K562 (cell line): ENCODE measurements at regions not wholly inside any gene's neighbourhood (a gene's known extent, or its start where the extent isn't known, plus 50 kb on each side); places are given as distances from the start of the nearest gene placed in this dataset.

Experiments used
- ATF4 ChIP-seq: fragments of 450-650 bp; formaldehyde crosslinking; IDR thresholded peaks from 2 replicates; pipeline ENCODE4 v1.4.0; 2022; ENCODE audit warnings: mild to moderate bottlenecking, moderate library complexity
- CBX8 ChIP-seq: fragments of 200-600 bp; sonication (generic); IDR thresholded peaks from 2 replicates; pipeline ENCODE4 v1.6.1; 2012; ENCODE audit warnings: borderline replicate concordance, mixed run types, low read depth, mild to moderate bottlenecking, moderate library complexity, mixed read lengths, low read length, control low read depth, inconsistent platforms; ENCODE audit not compliant: poor library complexity, severe bottlenecking; ENCODE audit errors: extremely low read depth
- CREB1 ChIP-seq, 2 experiments: sonication (generic) in 1 of 2; formaldehyde crosslinking in 1 of 2; IDR thresholded peaks; 2 replicates each; pipeline versions ENCODE4 v1.6.1 to v1.8.0; 2012 to 2022; ENCODE audit warnings: inconsistent platforms in 1 of 2, mild to moderate bottlenecking in 1 of 2, missing genetic modification reagents in 1 of 2, moderate library complexity in 1 of 2
- EHMT2 ChIP-seq: fragments of 450-650 bp; IDR thresholded peaks from 2 replicates; pipeline ENCODE4 v1.6.1; 2018; ENCODE audit warnings: antibody characterized with exemption
- FOXK1 ChIP-seq: sonication (generic); formaldehyde crosslinking; IDR thresholded peaks from 2 replicates; pipeline ENCODE4 v1.8.0; 2022; ENCODE audit warnings: missing genetic modification reagents, mild to moderate bottlenecking, borderline replicate concordance
- HDAC2 ChIP-seq: fragments of 450-650 bp; IDR thresholded peaks from 2 replicates; pipeline ENCODE4 v1.6.1; 2016; ENCODE audit warnings: mild to moderate bottlenecking
- HDAC6 ChIP-seq: IDR thresholded peaks from 2 replicates; pipeline ENCODE4 v1.6.1; 2012; ENCODE audit warnings: low read depth, mild to moderate bottlenecking, control low read depth, inconsistent platforms, low read length, moderate library complexity
- LEF1 ChIP-seq: fragments of 450-650 bp; IDR thresholded peaks from 2 replicates; pipeline ENCODE4 v1.6.1; 2016; ENCODE audit warnings: mild to moderate bottlenecking
- NEUROD1 ChIP-seq: fragments of 150-350 bp; IDR thresholded peaks from 2 replicates; pipeline ENCODE4 v1.6.1; 2014; ENCODE audit warnings: borderline replicate concordance, low read length, low read depth; ENCODE audit not compliant: partially characterized antibody
- NFIC ChIP-seq: fragments of 450-650 bp; IDR thresholded peaks from 2 replicates; pipeline ENCODE4 v1.6.1; 2017; ENCODE audit warnings: mild to moderate bottlenecking, inconsistent platforms
- NR1H2 ChIP-seq: sonication (generic); formaldehyde crosslinking; IDR thresholded peaks from 2 replicates; pipeline ENCODE4 v1.4.0; 2020; ENCODE audit warnings: mild to moderate bottlenecking, missing genetic modification reagents
- POLR2AphosphoS5 ChIP-seq: IDR thresholded peaks from 2 replicates; pipeline ENCODE4 v1.6.1; 2011; ENCODE audit warnings: mild to moderate bottlenecking, low read depth, low read length, moderate library complexity; ENCODE audit not compliant: control insufficient read depth, insufficient read depth
- PTRF ChIP-seq: fragments of 450-650 bp; IDR thresholded peaks from 2 replicates; pipeline ENCODE4 v1.6.1; 2016; ENCODE audit warnings: mild to moderate bottlenecking, missing genetic modification characterization, missing compliant biosample characterization
- RAD21 ChIP-seq, 2 experiments: fragments of 250-450 bp in 1 of 2; fragments of 450-650 bp in 1 of 2; sonication (Bioruptor Pico) in 1 of 2; formaldehyde crosslinking in 1 of 2; IDR thresholded peaks in 1 of 2; conservative IDR thresholded peaks in 1 of 2; 2 replicates each; pipeline versions ENCODE4 v1.4.0 to v1.8.0; 2020 to 2022; ENCODE audit warnings: mild to moderate bottlenecking in 2 of 2, moderate library complexity in 1 of 2
- RB1 ChIP-seq: fragments of 450-650 bp; IDR thresholded peaks from 2 replicates; pipeline ENCODE4 v1.6.1; 2017; ENCODE audit warnings: low read depth, mild to moderate bottlenecking
- RFX7 ChIP-seq: fragments of 250-450 bp; sonication (Bioruptor Pico); IDR thresholded peaks from 2 replicates; pipeline ENCODE4 v1.5.1; 2021; ENCODE audit warnings: mild to moderate bottlenecking
- SIRT6 ChIP-seq: IDR thresholded peaks from one replicate; pipeline ENCODE4 v1.6.1; 2012; ENCODE audit warnings: low read depth, mild to moderate bottlenecking, control low read depth, inconsistent platforms, low read length, moderate library complexity
- SMAD3 ChIP-seq: fragments of 450-650 bp; formaldehyde crosslinking; conservative IDR thresholded peaks from 2 replicates; pipeline ENCODE4 v1.4.0; 2020; ENCODE audit warnings: mild to moderate bottlenecking
- SREBF1 ChIP-seq: fragments of 150-350 bp; IDR thresholded peaks from 2 replicates; pipeline ENCODE4 v1.6.1; 2014; ENCODE audit warnings: antibody characterized with exemption, low read depth, low read length, borderline replicate concordance
- ZKSCAN8 ChIP-seq: fragments of 200-800 bp; sonication (Bioruptor generic); IDR thresholded peaks from 2 replicates; pipeline ENCODE4 v1.6.1; 2016; ENCODE audit warnings: missing genetic modification characterization, missing compliant biosample characterization
- ZNF232 ChIP-seq: sonication (generic); formaldehyde crosslinking; IDR thresholded peaks from 2 replicates; pipeline ENCODE4 v1.8.0; 2022; ENCODE audit warnings: mild to moderate bottlenecking, missing genetic modification reagents
- ZZZ3 ChIP-seq: fragments of 450-650 bp; IDR thresholded peaks from 2 replicates; pipeline ENCODE4 v1.6.1; 2016; ENCODE audit warnings: antibody characterized with exemption, mild to moderate bottlenecking, moderate library complexity
- TF ChIP-seq, protein P1 (sequence below): fragments of 250-450 bp; sonication (Bioruptor Pico); IDR thresholded peaks from 2 replicates; pipeline ENCODE4 v1.4.0; 2020; ENCODE audit warnings: mild to moderate bottlenecking, moderate library complexity, borderline replicate concordance
- TF ChIP-seq, protein P2 (sequence below): sonication (generic); IDR thresholded peaks from 2 replicates; pipeline ENCODE4 v1.6.1; 2016
- TF ChIP-seq, protein P3 (sequence below): fragments of 450-650 bp; formaldehyde crosslinking; IDR thresholded peaks from 2 replicates; pipeline ENCODE4 v1.4.0; 2020; ENCODE audit warnings: mild to moderate bottlenecking

DNA sequence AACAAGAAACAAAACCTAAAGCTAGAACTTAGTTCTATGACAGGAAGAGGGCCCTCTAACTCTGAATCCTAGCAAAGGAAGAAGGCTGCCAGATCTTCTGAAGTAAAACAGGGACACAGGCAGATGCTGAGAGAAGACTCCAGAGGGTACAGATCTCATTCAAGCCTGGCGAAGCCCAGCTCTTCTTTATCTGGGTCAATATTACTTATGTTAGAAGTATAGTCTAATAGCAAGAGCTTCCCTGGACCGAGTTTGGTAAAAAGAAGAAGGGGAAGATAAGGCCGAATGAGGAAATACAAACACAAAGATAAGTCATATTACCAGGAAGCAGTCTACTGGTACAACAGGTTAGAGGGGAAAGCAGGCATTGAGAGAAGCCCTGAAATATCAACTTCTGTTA is 79.9 kb upstream of the CCDC91 start (continued):
- no peak for TF ChIP-seq CBX8
- peak; percentile 29 for TF ChIP-seq NEUROD1
- TF ChIP-seq, protein P1, sequence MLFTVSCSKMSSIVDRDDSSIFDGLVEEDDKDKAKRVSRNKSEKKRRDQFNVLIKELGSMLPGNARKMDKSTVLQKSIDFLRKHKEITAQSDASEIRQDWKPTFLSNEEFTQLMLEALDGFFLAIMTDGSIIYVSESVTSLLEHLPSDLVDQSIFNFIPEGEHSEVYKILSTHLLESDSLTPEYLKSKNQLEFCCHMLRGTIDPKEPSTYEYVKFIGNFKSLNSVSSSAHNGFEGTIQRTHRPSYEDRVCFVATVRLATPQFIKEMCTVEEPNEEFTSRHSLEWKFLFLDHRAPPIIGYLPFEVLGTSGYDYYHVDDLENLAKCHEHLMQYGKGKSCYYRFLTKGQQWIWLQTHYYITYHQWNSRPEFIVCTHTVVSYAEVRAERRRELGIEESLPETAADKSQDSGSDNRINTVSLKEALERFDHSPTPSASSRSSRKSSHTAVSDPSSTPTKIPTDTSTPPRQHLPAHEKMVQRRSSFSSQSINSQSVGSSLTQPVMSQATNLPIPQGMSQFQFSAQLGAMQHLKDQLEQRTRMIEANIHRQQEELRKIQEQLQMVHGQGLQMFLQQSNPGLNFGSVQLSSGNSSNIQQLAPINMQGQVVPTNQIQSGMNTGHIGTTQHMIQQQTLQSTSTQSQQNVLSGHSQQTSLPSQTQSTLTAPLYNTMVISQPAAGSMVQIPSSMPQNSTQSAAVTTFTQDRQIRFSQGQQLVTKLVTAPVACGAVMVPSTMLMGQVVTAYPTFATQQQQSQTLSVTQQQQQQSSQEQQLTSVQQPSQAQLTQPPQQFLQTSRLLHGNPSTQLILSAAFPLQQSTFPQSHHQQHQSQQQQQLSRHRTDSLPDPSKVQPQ (CRISPR knock-in tag), result no peak
- TF ChIP-seq CREB1 (IDR thresholded peaks at IDR 0.05), result no peak
- TF ChIP-seq CREB1 (CRISPR knock-in tag; IDR thresholded peaks at IDR 0.05), result no peak
- TF ChIP-seq FOXK1 (CRISPR knock-in tag), result no peak
- TF ChIP-seq, protein P2, sequence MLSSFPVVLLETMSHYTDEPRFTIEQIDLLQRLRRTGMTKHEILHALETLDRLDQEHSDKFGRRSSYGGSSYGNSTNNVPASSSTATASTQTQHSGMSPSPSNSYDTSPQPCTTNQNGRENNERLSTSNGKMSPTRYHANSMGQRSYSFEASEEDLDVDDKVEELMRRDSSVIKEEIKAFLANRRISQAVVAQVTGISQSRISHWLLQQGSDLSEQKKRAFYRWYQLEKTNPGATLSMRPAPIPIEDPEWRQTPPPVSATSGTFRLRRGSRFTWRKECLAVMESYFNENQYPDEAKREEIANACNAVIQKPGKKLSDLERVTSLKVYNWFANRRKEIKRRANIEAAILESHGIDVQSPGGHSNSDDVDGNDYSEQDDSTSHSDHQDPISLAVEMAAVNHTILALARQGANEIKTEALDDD, result peak; percentile 67
- 0 out of 2 replicates have a peak, but pooled peaks have one; percentile 32 for TF ChIP-seq LEF1
- no peak for TF ChIP-seq POLR2AphosphoS5
- TF ChIP-seq ATF4 (CRISPR knock-in tag), result no peak
- TF ChIP-seq PTRF (tag), result no peak
- peak; percentile 43 to 68 for TF ChIP-seq RAD21 (CRISPR knock-in tag; conservative IDR thresholded peaks at IDR 0.05 in 1 of 2, IDR thresholded peaks at IDR 0.05 in 1 of 2)
- no peak for TF ChIP-seq HDAC2
- no peak for TF ChIP-seq HDAC6
- TF ChIP-seq ZNF232 (CRISPR knock-in tag), result no peak
- no peak for TF ChIP-seq RFX7 (CRISPR knock-in tag)
- TF ChIP-seq SREBF1, result no peak
- TF ChIP-seq NR1H2 (CRISPR knock-in tag), result no peak
- TF ChIP-seq RB1, result no peak
- TF ChIP-seq EHMT2, result peak; percentile 68; the same call in 1 of the 2 replicates
- TF ChIP-seq SMAD3, result no peak
- TF ChIP-seq, protein P3, sequence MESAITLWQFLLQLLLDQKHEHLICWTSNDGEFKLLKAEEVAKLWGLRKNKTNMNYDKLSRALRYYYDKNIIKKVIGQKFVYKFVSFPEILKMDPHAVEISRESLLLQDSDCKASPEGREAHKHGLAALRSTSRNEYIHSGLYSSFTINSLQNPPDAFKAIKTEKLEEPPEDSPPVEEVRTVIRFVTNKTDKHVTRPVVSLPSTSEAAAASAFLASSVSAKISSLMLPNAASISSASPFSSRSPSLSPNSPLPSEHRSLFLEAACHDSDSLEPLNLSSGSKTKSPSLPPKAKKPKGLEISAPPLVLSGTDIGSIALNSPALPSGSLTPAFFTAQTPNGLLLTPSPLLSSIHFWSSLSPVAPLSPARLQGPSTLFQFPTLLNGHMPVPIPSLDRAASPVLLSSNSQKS (CRISPR knock-in tag), result no peak
- 0 out of 2 replicates have a peak, but pooled peaks have one; percentile 7 for TF ChIP-seq NFIC
- no peak for TF ChIP-seq ZZZ3
- no peak for TF ChIP-seq SIRT6
- TF ChIP-seq ZKSCAN8 (CRISPR knock-in tag), result no peak
